Rectal smooth muscle tissue (tissue), 1 donor: ENCODE measurements at regions not wholly inside any gene's neighbourhood (a gene's known extent, or its start where the extent isn't known, plus 50 kb on each side); places are given as distances from the start of the nearest gene placed in this dataset.
"Not testable (repeated sequence)": the region's sequence is repeated elsewhere in the genome, so short reads cannot be mapped to it uniquely, and the experiment has no call there.

Experiments used
- H3K27ac ChIP-seq: one replicate; pipeline ENCODE4 v1.7.0; 2013; ENCODE audit warnings: low read depth, low read length, inconsistent platforms
- H3K27me3 ChIP-seq: one replicate; pipeline ENCODE4 v1.7.0; 2013; ENCODE audit warnings: low read length; ENCODE audit not compliant: control insufficient read depth, insufficient read depth
- H3K36me3 ChIP-seq: one replicate; pipeline ENCODE4 v1.7.0; 2013; ENCODE audit warnings: low read length; ENCODE audit not compliant: control insufficient read depth, insufficient read depth
- H3K4me1 ChIP-seq: one replicate; pipeline ENCODE4 v1.7.0; 2013; ENCODE audit warnings: low read length; ENCODE audit not compliant: control insufficient read depth, insufficient read depth
- H3K4me3 ChIP-seq: one replicate; pipeline ENCODE4 v1.7.0; 2013; ENCODE audit warnings: low read length
- H3K9ac ChIP-seq: one replicate; pipeline ENCODE4 v1.7.0; 2013; ENCODE audit warnings: low read length

DNA sequence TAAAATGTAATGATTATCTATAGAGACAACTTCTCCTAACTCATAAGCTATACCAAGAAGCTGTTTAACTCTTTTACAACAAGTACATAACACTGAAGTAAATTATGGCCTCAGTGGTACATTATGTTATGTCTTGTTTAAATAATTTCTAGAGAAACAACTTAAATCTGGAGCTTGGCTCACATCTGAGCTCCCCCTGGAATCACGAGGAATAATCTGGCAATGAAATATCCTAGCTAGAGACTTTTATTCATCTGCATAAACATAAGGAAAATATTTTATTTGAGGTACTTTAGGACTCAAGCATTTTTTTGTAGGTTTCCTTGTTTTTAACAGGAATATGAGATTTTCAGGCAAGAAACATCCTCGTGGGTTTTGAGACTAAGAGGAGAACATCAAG is 354.7 kb upstream of the SLC7A11 start:
- Histone ChIP-seq H3K36me3 (no peaks in the 10 kb centered on the region), H3K9ac (no peak overlapping the region), H3K4me3 (no peak overlapping the region), H3K4me1 (no peaks in the 10 kb centered on the region), H3K27me3 (no peaks in the 10 kb centered on the region), H3K27ac (no peak overlapping the region)

GRCh38 chr4:138595731-138596460 is 353.7 kb upstream of the SLC7A11 start:
- Histone ChIP-seq H3K36me3 (no peaks in the 10 kb centered on the region), H3K4me1 (no peaks in the 10 kb centered on the region), H3K27me3 (no peaks in the 10 kb centered on the region), H3K9ac (no peak overlapping the region), H3K4me3 (no peak overlapping the region), H3K27ac (no peak overlapping the region)

DNA sequence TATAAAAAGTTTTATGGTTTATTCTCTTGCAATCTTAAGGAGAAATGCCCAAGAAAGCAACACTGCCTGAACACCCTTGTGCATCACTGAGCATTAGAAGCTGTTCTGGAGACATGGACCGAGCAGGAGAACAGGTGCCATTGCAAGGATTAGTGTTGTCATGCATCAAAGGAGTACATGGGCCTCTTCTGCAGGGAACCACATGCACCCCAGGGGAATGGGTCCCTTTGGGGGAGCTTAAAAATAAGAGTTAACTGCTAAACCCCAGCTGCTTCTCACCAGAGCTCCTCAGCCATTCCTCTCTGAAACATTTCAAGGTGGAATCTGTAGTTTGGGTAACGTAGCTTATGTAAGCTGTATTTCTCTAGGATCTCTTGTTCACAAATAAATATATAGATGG is 353.0 kb upstream of the SLC7A11 start:
- Histone ChIP-seq H3K4me3 (no peak overlapping the region), H3K4me1 (no peaks in the 10 kb centered on the region), H3K27ac (no peak overlapping the region), H3K9ac (no peak overlapping the region), H3K36me3 (no peaks in the 10 kb centered on the region), H3K27me3 (no peaks in the 10 kb centered on the region)

DNA sequence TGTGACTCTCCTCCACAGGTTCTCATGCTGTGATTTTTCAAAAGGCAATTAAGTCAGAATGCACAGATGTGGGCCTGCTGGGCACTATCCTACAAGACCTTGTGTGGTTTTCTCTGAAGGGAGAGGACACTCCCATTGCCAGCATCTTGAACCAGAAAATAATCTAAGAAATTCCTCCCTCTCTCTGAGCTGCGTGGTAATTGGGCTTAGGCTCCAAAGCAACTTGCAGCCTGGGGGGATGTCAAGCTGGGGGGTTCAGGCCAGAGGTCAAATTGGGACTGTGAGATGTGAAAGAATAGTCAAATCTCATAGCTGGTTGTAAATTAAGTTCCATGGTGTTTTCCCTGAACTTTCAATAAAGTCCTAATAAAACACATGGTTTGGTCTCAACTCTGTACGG is 350.6 kb upstream of the SLC7A11 start:
- Histone ChIP-seq H3K9ac (no peak overlapping the region), H3K36me3 (no peaks in the 10 kb centered on the region), H3K4me3 (no peak overlapping the region), H3K4me1 (no peaks in the 10 kb centered on the region), H3K27ac (no peak overlapping the region), H3K27me3 (no peaks in the 10 kb centered on the region)

- Histone ChIP-seq H3K4me3 (no peak overlapping the region), H3K4me1 (no peaks in the 10 kb centered on the region), H3K27ac (no peak overlapping the region), H3K27me3 (no peaks in the 10 kb centered on the region), H3K9ac (no peak overlapping the region), H3K36me3 (no peaks in the 10 kb centered on the region)
Measured at GRCh38 chr4:138591808-138592207, 349.7 kb upstream of the SLC7A11 start.

- H3K9ac ChIP-seq: no peak overlapping the region
- H3K4me3 ChIP-seq: no peak overlapping the region
- no peaks in the 10 kb centered on the region for H3K36me3 ChIP-seq
- no peak overlapping the region for H3K27ac ChIP-seq
- no peaks in the 10 kb centered on the region for H3K27me3 ChIP-seq
- no peaks in the 10 kb centered on the region for H3K4me1 ChIP-seq
Measured at GRCh38 chr4:138588501-138588900, 346.4 kb upstream of the SLC7A11 start.

GRCh38 chr4:138579146-138579545 is 337.0 kb upstream of the SLC7A11 start:
- no peak overlapping the region for H3K27ac ChIP-seq
- no peak overlapping the region for H3K4me3 ChIP-seq
- no peaks in the 10 kb centered on the region for H3K27me3 ChIP-seq
- H3K9ac ChIP-seq: no peak overlapping the region
- H3K36me3 ChIP-seq: no peaks in the 10 kb centered on the region
- H3K4me1 ChIP-seq: no peaks in the 10 kb centered on the region

DNA sequence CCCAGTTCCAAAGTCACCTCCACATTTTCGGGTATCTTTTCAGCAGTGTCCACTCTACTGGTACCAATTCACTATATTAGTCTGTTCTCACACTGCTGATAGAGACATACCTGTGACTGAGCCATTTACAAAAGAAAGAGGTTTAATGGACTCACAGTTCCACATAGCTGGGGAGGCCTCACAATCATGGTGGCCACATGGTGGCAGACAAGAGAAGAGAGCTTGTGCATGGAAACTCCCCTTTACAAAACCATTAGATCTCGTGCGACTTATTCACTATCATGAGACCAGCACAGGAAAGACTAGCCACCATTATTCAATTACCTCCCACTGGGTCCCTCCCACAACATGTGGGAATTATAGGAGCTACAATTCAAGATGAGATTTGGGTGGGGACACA is 335.7 kb upstream of the SLC7A11 start:
- not testable (repeated sequence) for H3K36me3 ChIP-seq, H3K9ac ChIP-seq, H3K4me3 ChIP-seq, H3K27me3 ChIP-seq, H3K27ac ChIP-seq, H3K4me1 ChIP-seq

- Histone ChIP-seq H3K27ac (no peak overlapping the region), H3K9ac (no peak overlapping the region), H3K4me1 (no peaks in the 10 kb centered on the region), H3K27me3 (no peaks in the 10 kb centered on the region), H3K4me3 (no peak overlapping the region), H3K36me3 (no peaks in the 10 kb centered on the region)
Measured at GRCh38 chr4:138577145-138577544, 335.0 kb upstream of the SLC7A11 start.

DNA sequence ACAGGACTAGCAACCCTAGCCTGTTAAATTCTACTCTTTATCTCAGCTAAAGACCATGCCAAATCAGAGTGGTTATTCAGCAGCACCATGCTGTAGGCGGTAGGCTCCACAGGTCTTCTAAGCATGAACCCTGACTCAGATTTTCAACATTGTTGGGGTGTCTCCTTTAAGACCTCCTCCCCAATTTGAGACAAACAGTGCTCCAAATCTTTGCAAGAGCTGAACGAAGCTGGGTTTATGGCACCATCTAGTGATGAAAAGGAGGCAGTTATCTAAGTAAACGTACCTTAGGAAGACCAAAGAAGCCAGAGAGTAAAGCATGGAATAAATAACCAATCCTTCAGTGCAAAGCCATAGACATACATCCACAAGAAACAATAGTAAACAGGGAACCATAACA is 334.5 kb upstream of the SLC7A11 start:
- Histone ChIP-seq H3K27ac (no peak overlapping the region), H3K36me3 (no peaks in the 10 kb centered on the region), H3K27me3 (no peaks in the 10 kb centered on the region), H3K4me1 (no peaks in the 10 kb centered on the region), H3K4me3 (no peak overlapping the region), H3K9ac (no peak overlapping the region)

DNA sequence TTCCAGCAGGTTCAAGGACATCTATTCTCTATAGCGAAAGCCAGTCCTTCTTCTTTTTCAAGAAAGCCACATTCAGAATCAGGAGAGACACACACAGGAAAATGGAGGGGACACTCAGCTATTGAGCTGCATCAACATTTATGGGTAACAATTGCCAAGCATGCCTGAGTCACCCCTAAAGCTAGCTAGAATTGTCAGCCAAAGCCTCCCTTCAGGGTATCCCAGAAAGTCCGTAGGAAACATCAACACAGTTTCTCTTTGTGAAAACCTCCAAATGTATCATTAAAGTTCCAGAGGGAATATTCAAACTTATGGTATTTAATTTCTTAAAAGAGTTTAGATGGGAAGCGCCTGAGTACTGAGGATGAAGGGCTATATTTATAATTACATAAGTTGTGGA is 331.1 kb upstream of the SLC7A11 start:
- Histone ChIP-seq H3K27ac (no peak overlapping the region), H3K9ac (no peak overlapping the region), H3K36me3 (no peaks in the 10 kb centered on the region)

DNA sequence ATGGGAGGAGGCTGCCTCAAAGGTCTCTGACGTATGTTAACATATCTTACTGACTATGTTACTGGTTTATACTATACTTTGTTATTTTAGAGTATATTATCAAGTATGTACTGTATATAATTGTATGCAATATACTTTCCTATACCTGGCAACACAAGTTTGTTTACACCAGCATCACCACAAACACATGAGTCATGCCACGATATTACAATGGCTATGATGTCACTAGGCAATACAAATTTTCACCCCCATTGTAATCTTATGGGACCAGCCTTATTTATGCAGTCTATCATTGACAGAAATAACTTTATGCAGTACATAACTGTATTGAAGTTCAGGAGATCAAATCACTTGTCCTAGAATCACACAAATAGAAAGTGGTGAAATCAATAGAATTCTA is 329.9 kb upstream of the SLC7A11 start:
- no peak overlapping the region for H3K4me3 ChIP-seq
- H3K27me3 ChIP-seq: no peaks in the 10 kb centered on the region
- no peaks in the 10 kb centered on the region for H3K36me3 ChIP-seq
- H3K4me1 ChIP-seq: no peaks in the 10 kb centered on the region
- no peak overlapping the region for H3K27ac ChIP-seq
- no peak overlapping the region for H3K9ac ChIP-seq

More for the DNA sequence above, 331.1 kb upstream of the SLC7A11 start:
- no peaks in the 10 kb centered on the region for H3K4me1 ChIP-seq
- no peaks in the 10 kb centered on the region for H3K27me3 ChIP-seq
- H3K4me3 ChIP-seq: no peak overlapping the region

GRCh38 chr4:138567696-138568095 is 325.5 kb upstream of the SLC7A11 start:
- Histone ChIP-seq H3K4me3 (no peak overlapping the region), H3K9ac (no peak overlapping the region), H3K27ac (no peak overlapping the region), H3K27me3 (no peaks in the 10 kb centered on the region), H3K4me1 (no peaks in the 10 kb centered on the region), H3K36me3 (no peaks in the 10 kb centered on the region)
